Tibial artery (tissue), 4 donors: ENCODE measurements at regions not wholly inside any gene's neighbourhood (a gene's known extent, or its start where the extent isn't known, plus 50 kb on each side); places are given as distances from the start of the nearest gene placed in this dataset.

Source experiments
- DNase-seq, 2 donors: peaks; one replicate each; pipeline ENCODE4 v3.0.0-alpha.2; 2019
- H3K27ac ChIP-seq, 2 donors: fragments of 200-600 bp; sonication (generic) in 1 of 2; 1 replicate in 1 of 2; 2 replicates in 1 of 2; pipeline ENCODE4 v1.5.1; 2018 to 2019; ENCODE audit warnings: mild to moderate bottlenecking in 1 of 2
- H3K27me3 ChIP-seq, 2 donors: fragments of 200-600 bp; sonication (generic) in 1 of 2; one replicate each; pipeline versions ENCODE4 v1.5.1 to v1.6.0; 2016 to 2019
- H3K36me3 ChIP-seq, 3 donors: fragments of 200-600 bp; sonication (generic) in 2 of 3; one replicate each; pipeline ENCODE4 v1.5.1; 2016 to 2019; ENCODE audit warnings: mild to moderate bottlenecking in 2 of 3
- H3K4me1 ChIP-seq, 4 donors: fragments of 200-600 bp; sonication (generic) in 2 of 4; 1 replicate in 3 of 4; 2 replicates in 1 of 4; pipeline ENCODE4 v1.5.1; 2016 to 2019
- H3K4me3 ChIP-seq, 2 donors: fragments of 200-600 bp; sonication (generic) in 1 of 2; 1 replicate in 1 of 2; 2 replicates in 1 of 2; pipeline ENCODE4 v1.5.1; 2018 to 2019; ENCODE audit warnings: mild to moderate bottlenecking in 2 of 2
- H3K9me3 ChIP-seq, 3 donors: fragments of 200-600 bp; sonication (generic) in 1 of 3; one replicate each; pipeline ENCODE4 v1.5.1; 2016 to 2019
- intact Hi-C: fragments of 100-400 bp; cut with DNase I; formaldehyde crosslinking; loops from one replicate; pipeline ENCODE4 v1.15.0; 2023; ENCODE audit warnings: low total_unique reads
- TF ChIP-seq, protein P1 (sequence below), 2 experiments: fragments of 200-600 bp in 1 of 2; fragments of 450-650 bp in 1 of 2; IDR thresholded peaks; one replicate each; pipeline ENCODE4 v1.5.1; 2017 to 2019; ENCODE audit warnings: antibody characterized with exemption in 2 of 2, mild to moderate bottlenecking in 1 of 2, moderate library complexity in 1 of 2

DNA sequence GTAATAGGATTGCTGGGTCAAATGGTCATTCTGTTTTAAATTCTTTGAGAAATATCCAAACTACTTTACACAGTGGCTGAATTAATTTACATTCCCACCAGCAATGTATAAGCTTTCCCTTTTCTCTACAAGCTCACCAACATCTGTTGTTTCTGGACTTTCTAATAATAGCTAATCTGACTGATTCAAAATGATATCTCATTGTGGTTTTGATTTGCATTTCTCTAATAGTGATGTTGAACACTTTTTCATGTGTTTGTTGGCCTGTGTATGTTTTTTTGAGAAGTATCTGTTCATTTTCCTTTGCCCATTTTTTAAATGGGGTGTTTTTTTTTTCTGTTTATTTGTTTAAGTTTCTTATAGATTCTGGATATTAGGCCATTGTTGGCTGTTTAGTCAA lies 659.0 kb upstream of the GNPDA2 start:
- intact Hi-C loops, result no loop called here
- Histone ChIP-seq H3K4me3 (no peak overlapping the region), H3K36me3 (no peaks in the 10 kb centered on the region), H3K9me3 (no peaks in the 10 kb centered on the region), H3K4me1 (no peaks in the 10 kb centered on the region), H3K27me3 (no peaks in the 10 kb centered on the region), H3K27ac (no peak overlapping the region)
- TF ChIP-seq, protein P1, sequence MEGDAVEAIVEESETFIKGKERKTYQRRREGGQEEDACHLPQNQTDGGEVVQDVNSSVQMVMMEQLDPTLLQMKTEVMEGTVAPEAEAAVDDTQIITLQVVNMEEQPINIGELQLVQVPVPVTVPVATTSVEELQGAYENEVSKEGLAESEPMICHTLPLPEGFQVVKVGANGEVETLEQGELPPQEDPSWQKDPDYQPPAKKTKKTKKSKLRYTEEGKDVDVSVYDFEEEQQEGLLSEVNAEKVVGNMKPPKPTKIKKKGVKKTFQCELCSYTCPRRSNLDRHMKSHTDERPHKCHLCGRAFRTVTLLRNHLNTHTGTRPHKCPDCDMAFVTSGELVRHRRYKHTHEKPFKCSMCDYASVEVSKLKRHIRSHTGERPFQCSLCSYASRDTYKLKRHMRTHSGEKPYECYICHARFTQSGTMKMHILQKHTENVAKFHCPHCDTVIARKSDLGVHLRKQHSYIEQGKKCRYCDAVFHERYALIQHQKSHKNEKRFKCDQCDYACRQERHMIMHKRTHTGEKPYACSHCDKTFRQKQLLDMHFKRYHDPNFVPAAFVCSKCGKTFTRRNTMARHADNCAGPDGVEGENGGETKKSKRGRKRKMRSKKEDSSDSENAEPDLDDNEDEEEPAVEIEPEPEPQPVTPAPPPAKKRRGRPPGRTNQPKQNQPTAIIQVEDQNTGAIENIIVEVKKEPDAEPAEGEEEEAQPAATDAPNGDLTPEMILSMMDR (IDR thresholded peaks at IDR 0.05), result no peak
- no peak for DNase-seq

DNA sequence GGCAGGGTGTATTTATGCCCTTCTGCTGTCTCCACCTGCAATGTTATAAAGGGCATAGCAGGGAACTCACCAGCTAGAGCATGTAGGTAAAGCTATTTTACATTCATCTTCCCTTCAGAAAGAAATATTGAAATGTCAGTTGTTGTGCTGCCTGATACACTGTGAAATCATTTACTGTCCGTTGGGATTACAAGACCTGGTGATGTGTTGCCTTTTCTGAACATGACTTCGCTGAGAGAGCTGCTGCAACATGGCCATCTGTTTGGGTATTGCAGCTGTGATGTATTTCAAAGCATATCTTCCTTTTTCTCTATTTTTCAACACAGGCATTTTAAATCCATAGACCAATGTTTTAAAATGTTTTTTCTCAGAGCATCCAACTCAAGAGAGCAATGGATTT lies 644.1 kb upstream of the GNPDA2 start:
- H3K27ac ChIP-seq, result no peak overlapping the region
- TF ChIP-seq, protein P1 (IDR thresholded peaks at IDR 0.05), result no peak
- no peaks in the 10 kb centered on the region for H3K9me3 ChIP-seq
- intact Hi-C loops, result no loop called here
- no peaks in the 10 kb centered on the region for H3K4me1 ChIP-seq
- H3K4me3 ChIP-seq, result no peak overlapping the region
- no peaks in the 10 kb centered on the region for H3K36me3 ChIP-seq
- no peak for DNase-seq
- H3K27me3 ChIP-seq, result no peaks in the 10 kb centered on the region

DNA sequence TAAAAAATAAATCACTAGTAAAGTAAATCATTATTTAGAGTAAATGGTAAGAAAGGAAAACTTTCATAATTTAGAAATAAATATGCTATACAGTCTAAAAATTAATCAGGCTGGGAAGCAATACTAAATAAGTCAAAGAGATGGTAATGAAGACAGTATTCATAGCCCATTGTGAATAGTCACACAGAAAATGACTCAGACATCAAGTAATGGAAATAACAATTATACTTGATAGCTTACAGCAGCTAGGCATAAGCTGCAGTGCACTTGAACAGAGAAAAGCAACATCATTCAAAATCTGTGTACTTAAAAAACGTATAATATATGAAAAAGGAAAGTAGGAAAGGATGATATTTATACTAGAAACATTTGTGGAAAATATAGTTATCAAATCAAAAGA lies 642.5 kb upstream of the GNPDA2 start:
- Histone ChIP-seq H3K27me3 (no peaks in the 10 kb centered on the region), H3K36me3 (no peaks in the 10 kb centered on the region), H3K4me1 (no peaks in the 10 kb centered on the region), H3K9me3 (no peaks in the 10 kb centered on the region), H3K27ac (no peak overlapping the region), H3K4me3 (no peak overlapping the region)
- intact Hi-C loops, result no loop called here
- TF ChIP-seq, protein P1 (IDR thresholded peaks at IDR 0.05), result no peak
- no peak for DNase-seq

DNA sequence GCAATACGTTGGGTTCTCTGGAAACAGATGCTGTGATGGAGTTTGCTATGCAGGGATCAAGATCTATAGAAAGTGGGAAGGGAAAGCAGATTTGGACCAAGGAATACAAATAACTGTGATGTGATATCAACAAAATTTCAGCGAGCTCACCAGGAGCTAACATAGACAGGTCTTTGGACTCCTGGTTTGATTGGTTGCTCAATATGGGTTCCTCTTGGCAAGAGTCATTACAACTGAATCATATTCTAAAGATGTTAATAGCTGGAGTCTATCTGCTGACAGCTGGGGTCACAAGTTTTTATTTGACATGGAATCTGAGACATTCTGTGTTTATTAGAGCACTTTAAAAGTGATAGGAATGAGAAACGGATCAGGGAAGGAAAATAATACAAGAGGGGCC lies 637.6 kb upstream of the GNPDA2 start:
- TF ChIP-seq, protein P1 (IDR thresholded peaks at IDR 0.05), result no peak
- Histone ChIP-seq H3K27ac (no peak overlapping the region), H3K4me1 (no peaks in the 10 kb centered on the region), H3K27me3 (no peaks in the 10 kb centered on the region), H3K4me3 (no peak overlapping the region), H3K36me3 (no peaks in the 10 kb centered on the region), H3K9me3 (peaks cover 0 to 3% (median 0%) of the 10 kb centered on the region in 3 donors)
- intact Hi-C loops, result no loop called here
- DNase-seq, result no peak

DNA sequence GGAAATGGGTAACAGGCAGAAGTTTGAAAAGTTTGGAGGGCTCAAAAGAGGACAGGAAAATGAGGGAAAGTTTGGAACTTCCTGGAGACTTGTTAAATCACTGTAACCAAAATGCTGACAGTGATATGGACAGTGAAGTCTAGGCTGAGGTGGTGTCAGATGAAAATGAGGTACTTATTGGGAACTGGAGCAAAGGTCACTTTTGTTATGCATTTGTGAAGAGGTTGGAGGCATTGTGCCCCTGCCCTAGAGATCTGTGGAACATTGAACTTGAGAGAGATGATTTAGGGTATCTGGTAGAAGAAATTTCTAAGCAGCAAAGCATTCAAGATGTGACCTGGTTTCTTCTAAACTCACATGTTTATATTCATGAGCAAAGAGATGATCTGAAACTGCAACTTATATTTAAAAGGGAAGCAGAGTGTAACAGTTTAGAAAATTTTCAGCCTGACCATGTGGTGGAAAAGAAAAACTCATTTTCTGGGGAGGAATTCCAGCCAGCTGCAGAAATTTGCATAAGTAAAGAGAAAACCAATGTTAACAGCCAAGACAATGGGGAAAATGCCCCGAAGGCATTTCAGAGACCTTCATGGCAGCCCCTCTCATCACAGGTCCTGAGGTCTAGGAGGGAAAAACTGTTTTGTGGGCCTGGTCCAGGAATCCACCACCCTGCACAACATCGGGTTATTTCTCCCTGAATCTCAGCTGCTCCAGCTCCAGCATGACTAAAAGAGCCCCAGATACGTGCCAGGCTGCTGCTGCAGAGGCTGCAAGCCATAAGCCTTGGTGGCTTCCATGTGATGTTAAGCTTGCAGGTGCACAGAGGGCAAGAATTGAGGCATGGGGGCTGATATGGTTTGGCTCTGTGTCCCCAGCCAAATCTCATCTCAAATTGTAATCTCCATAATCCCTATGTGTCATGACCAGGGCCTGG lies 632.5 kb upstream of the GNPDA2 start:
- no peak for DNase-seq
- intact Hi-C loops, result no loop called here

More for the DNA sequence above, 632.5 kb upstream of the GNPDA2 start:
- TF ChIP-seq, protein P1 (IDR thresholded peaks at IDR 0.05), result no peak
- peaks cover 0 to 3% (median 0%) of the 10 kb centered on the region in 3 donors for H3K9me3 ChIP-seq
- no peak overlapping the region for H3K4me3 ChIP-seq
- no peaks in the 10 kb centered on the region for H3K4me1 ChIP-seq
- H3K27me3 ChIP-seq, result no peaks in the 10 kb centered on the region
- no peaks in the 10 kb centered on the region for H3K36me3 ChIP-seq
- H3K27ac ChIP-seq, result no peak overlapping the region
